Neuron (in vitro differentiated cells): ENCODE measurements at regions not wholly inside any gene's neighbourhood (a gene's known extent, or its start where the extent isn't known, plus 50 kb on each side); places are given as distances from the start of the nearest gene placed in this dataset.
"Not testable (repeated sequence)": the region's sequence is repeated elsewhere in the genome, so short reads cannot be mapped to it uniquely, and the experiment has no call there.

ENCODE experiments used
- H2AFZ ChIP-seq: one replicate; pipeline ENCODE4 v1.6.1; 2013; ENCODE audit warnings: low read depth, mild to moderate bottlenecking, inconsistent platforms, low read length, moderate library complexity
- H3K27me3 ChIP-seq: one replicate; pipeline ENCODE4 v1.6.1; 2013; ENCODE audit warnings: low read length; ENCODE audit not compliant: insufficient read depth
- H3K36me3 ChIP-seq: one replicate; pipeline ENCODE4 v1.6.1; 2013; ENCODE audit warnings: low read length; ENCODE audit not compliant: insufficient read depth
- H3K4me1 ChIP-seq: one replicate; pipeline ENCODE4 v1.6.1; 2013; ENCODE audit warnings: low read length; ENCODE audit not compliant: insufficient read depth
- H3K4me3 ChIP-seq: 2 replicates; pipeline ENCODE4 v1.5.1; 2013; ENCODE audit warnings: mild to moderate bottlenecking, low read length, moderate library complexity
- H3K9me3 ChIP-seq: one replicate; pipeline ENCODE4 v1.6.1; 2013; ENCODE audit warnings: low read length

- H3K4me1 ChIP-seq, result no peaks in the 10 kb centered on the region
- H3K9me3 ChIP-seq, result no peaks in the 10 kb centered on the region
- no peak overlapping the region for H2AFZ ChIP-seq
- no peaks in the 10 kb centered on the region for H3K27me3 ChIP-seq
- no peak overlapping the region for H3K4me3 ChIP-seq
- H3K36me3 ChIP-seq, result no peaks in the 10 kb centered on the region
These were observed 256.2 kb downstream of the TAFA4 start for GRCh38 chr3:68676136-68676535.

- Histone ChIP-seq H3K4me1 (no peaks in the 10 kb centered on the region), H2AFZ (no peak overlapping the region), H3K9me3 (no peaks in the 10 kb centered on the region), H3K36me3 (no peaks in the 10 kb centered on the region), H3K4me3 (no peak overlapping the region), H3K27me3 (no peaks in the 10 kb centered on the region)
These were observed 265.0 kb downstream of the TAFA4 start for GRCh38 chr3:68667346-68667745.

GRCh38 chr3:68666429-68667136 lies 265.8 kb downstream of the TAFA4 start:
- H3K4me3 ChIP-seq, result no peak overlapping the region

GRCh38 chr3:68664276-68664675 lies 268.1 kb downstream of the TAFA4 start:
- H3K27me3 ChIP-seq, result no peaks in the 10 kb centered on the region
- H3K4me3 ChIP-seq, result no peak overlapping the region
- H3K9me3 ChIP-seq, result no peaks in the 10 kb centered on the region
- H3K4me1 ChIP-seq, result no peaks in the 10 kb centered on the region
- no peak overlapping the region for H2AFZ ChIP-seq
- H3K36me3 ChIP-seq, result no peaks in the 10 kb centered on the region

More at GRCh38 chr3:68666429-68667136, 265.8 kb downstream of the TAFA4 start:
- Histone ChIP-seq H3K4me1 (no peaks in the 10 kb centered on the region), H3K36me3 (no peaks in the 10 kb centered on the region), H3K27me3 (no peaks in the 10 kb centered on the region), H2AFZ (no peak overlapping the region), H3K9me3 (no peaks in the 10 kb centered on the region)

- Histone ChIP-seq H3K4me3 (no peak overlapping the region), H3K27me3 (no peaks in the 10 kb centered on the region), H3K36me3 (no peaks in the 10 kb centered on the region), H3K4me1 (no peaks in the 10 kb centered on the region), H2AFZ (no peak overlapping the region), H3K9me3 (no peaks in the 10 kb centered on the region)
These were observed 270.2 kb downstream of the TAFA4 start for GRCh38 chr3:68662176-68662575.

GRCh38 chr3:68650657-68651056 lies 281.7 kb downstream of the TAFA4 start:
- H3K27me3 ChIP-seq, H3K4me1 ChIP-seq, H3K4me3 ChIP-seq, H3K9me3 ChIP-seq, H3K36me3 ChIP-seq, H2AFZ ChIP-seq: not testable (repeated sequence)

- Histone ChIP-seq H3K9me3 (no peaks in the 10 kb centered on the region), H3K27me3 (no peaks in the 10 kb centered on the region), H3K4me1 (no peaks in the 10 kb centered on the region), H3K4me3 (no peak overlapping the region), H3K36me3 (no peaks in the 10 kb centered on the region), H2AFZ (no peak overlapping the region)
These were observed 283.9 kb downstream of the TAFA4 start for GRCh38 chr3:68648494-68648893.

- no peaks in the 10 kb centered on the region for H3K9me3 ChIP-seq
- no peaks in the 10 kb centered on the region for H3K27me3 ChIP-seq
- H2AFZ ChIP-seq, result no peak overlapping the region
- H3K36me3 ChIP-seq, result no peaks in the 10 kb centered on the region
- H3K4me3 ChIP-seq, result no peak overlapping the region
- peaks cover 8% of the 10 kb centered on the region for H3K4me1 ChIP-seq
These were observed 300.3 kb downstream of the TAFA4 start for GRCh38 chr3:68631850-68632545.

GRCh38 chr3:68620211-68620610 lies 312.1 kb downstream of the TAFA4 start:
- Histone ChIP-seq H3K9me3 (no peaks in the 10 kb centered on the region), H3K36me3 (no peaks in the 10 kb centered on the region), H2AFZ (no peak overlapping the region), H3K4me3 (no peak overlapping the region), H3K4me1 (no peaks in the 10 kb centered on the region), H3K27me3 (no peaks in the 10 kb centered on the region)

- H2AFZ ChIP-seq, result no peak overlapping the region
These were observed 318.3 kb downstream of the TAFA4 start for GRCh38 chr3:68614087-68614486.

GRCh38 chr3:68571321-68571720 lies 361.0 kb downstream of the TAFA4 start:
- H2AFZ ChIP-seq, result no peak overlapping the region
- H3K36me3 ChIP-seq, result no peaks in the 10 kb centered on the region
- H3K4me1 ChIP-seq, result peaks cover 5% of the 10 kb centered on the region
- H3K9me3 ChIP-seq, result no peaks in the 10 kb centered on the region
- H3K27me3 ChIP-seq, result no peaks in the 10 kb centered on the region
- H3K4me3 ChIP-seq, result no peak overlapping the region

More at GRCh38 chr3:68614087-68614486, 318.3 kb downstream of the TAFA4 start:
- no peak overlapping the region for H3K4me3 ChIP-seq
- no peaks in the 10 kb centered on the region for H3K36me3 ChIP-seq
- no peaks in the 10 kb centered on the region for H3K27me3 ChIP-seq
- H3K4me1 ChIP-seq, result no peaks in the 10 kb centered on the region
- H3K9me3 ChIP-seq, result no peaks in the 10 kb centered on the region

- Histone ChIP-seq H3K4me1 (no peaks in the 10 kb centered on the region), H2AFZ (no peak overlapping the region), H3K36me3 (no peaks in the 10 kb centered on the region), H3K4me3 (no peak overlapping the region), H3K9me3 (no peaks in the 10 kb centered on the region), H3K27me3 (no peaks in the 10 kb centered on the region)
These were observed 371.6 kb downstream of the TAFA4 start for GRCh38 chr3:68560728-68561127.

GRCh38 chr3:68535782-68536181 lies 396.6 kb downstream of the TAFA4 start:
- no peak overlapping the region for H3K4me3 ChIP-seq
- H3K4me1 ChIP-seq, result no peaks in the 10 kb centered on the region
- H3K36me3 ChIP-seq, result no peaks in the 10 kb centered on the region
- no peaks in the 10 kb centered on the region for H3K9me3 ChIP-seq
- H3K27me3 ChIP-seq, result no peaks in the 10 kb centered on the region
- H2AFZ ChIP-seq, result no peak overlapping the region
